MM.1S (cell line): ENCODE measurements at regions not wholly inside any gene's neighbourhood (a gene's known extent, or its start where the extent isn't known, plus 50 kb on each side); places are given as distances from the start of the nearest gene placed in this dataset.

Source experiments
- EZH2 ChIP-seq: fragments of 300-600 bp; sonication (generic); optimal IDR thresholded peaks from 2 replicates; pipeline ENCODE3; 2017; ENCODE audit warnings: low read depth, mild to moderate bottlenecking, antibody characterized with exemption, low read length, mixed read lengths
- EZH2phosphoT487 ChIP-seq: fragments of 300-600 bp; sonication (generic); IDR thresholded peaks from 2 replicates; pipeline ENCODE4 v1.6.1; 2018; ENCODE audit warnings: antibody characterized with exemption, low read length
- TF ChIP-seq, protein P1 (sequence below): fragments of 300-600 bp; sonication (generic); IDR thresholded peaks from 2 replicates; pipeline ENCODE4 v1.5.1; 2016; ENCODE audit warnings: antibody characterized with exemption, low read length, mixed read lengths

DNA sequence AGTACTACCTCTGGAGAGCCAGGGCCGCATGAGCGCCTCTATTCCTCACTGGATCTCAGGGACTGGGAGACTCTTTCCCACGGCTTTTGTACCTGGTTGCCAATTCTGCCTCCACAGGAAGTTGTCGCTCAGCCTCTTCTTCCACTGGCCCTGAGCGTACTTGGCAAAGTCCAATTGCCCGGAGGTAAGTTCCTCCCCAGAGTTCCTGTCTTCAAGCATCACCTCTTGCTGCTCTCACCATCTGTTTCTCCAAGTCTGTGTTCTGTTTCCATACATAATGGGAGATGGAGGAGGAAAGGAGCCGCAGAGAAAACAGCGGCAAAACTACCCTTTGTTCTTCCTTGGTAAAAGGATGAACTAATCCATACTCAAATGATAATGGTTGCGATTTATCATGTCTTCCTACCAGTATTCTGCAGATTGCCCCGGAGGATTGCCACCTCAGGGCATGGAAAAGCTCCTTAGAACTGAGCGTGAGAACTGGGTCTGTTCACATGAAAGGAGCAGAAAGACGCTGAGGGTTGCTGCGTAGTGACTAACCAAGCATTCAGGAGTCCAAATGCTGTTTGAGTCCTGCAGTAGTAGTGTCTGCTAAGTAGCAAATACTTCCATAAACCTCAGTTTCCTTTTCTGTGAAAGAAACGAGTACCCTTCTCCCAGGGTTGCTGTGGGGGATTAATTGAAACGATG, 170.2 kb upstream of the GLI3 start:
- TF ChIP-seq EZH2: no peak
- TF ChIP-seq, protein P1, sequence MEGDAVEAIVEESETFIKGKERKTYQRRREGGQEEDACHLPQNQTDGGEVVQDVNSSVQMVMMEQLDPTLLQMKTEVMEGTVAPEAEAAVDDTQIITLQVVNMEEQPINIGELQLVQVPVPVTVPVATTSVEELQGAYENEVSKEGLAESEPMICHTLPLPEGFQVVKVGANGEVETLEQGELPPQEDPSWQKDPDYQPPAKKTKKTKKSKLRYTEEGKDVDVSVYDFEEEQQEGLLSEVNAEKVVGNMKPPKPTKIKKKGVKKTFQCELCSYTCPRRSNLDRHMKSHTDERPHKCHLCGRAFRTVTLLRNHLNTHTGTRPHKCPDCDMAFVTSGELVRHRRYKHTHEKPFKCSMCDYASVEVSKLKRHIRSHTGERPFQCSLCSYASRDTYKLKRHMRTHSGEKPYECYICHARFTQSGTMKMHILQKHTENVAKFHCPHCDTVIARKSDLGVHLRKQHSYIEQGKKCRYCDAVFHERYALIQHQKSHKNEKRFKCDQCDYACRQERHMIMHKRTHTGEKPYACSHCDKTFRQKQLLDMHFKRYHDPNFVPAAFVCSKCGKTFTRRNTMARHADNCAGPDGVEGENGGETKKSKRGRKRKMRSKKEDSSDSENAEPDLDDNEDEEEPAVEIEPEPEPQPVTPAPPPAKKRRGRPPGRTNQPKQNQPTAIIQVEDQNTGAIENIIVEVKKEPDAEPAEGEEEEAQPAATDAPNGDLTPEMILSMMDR: no peak
- no peak for TF ChIP-seq EZH2phosphoT487
